GM21723 (cell line): ENCODE measurements at regions not wholly inside any gene's neighbourhood (a gene's known extent, or its start where the extent isn't known, plus 50 kb on each side); places are given as distances from the start of the nearest gene placed in this dataset.
"Not testable (repeated sequence)": the region's sequence is repeated elsewhere in the genome, so short reads cannot be mapped to it uniquely, and the experiment has no call there.

ENCODE experiments used
- ATAC-seq: cut with Tn5 transposase; IDR thresholded peaks from one replicate; pipeline ENCODE4 v1.9.1; 2021; ENCODE audit warnings: mild to moderate bottlenecking, moderate library complexity; ENCODE audit not compliant: unreplicated experiment

- ATAC-seq, result no peak
Measured at GRCh38 chr3:43236008-43236407, 50.3 kb upstream of the SNRK start.

GRCh38 chr3:43233062-43233461, 53.3 kb upstream of the SNRK start:
- no peak for ATAC-seq

- ATAC-seq, result no peak
Measured at GRCh38 chr3:43231276-43232000, 54.9 kb upstream of the SNRK start.

- not testable (repeated sequence) for ATAC-seq
Measured at GRCh38 chr3:43229865-43230264, 56.5 kb upstream of the SNRK start.

GRCh38 chr3:43227685-43228084, 58.7 kb upstream of the SNRK start:
- not testable (repeated sequence) for ATAC-seq

- ATAC-seq, result no peak
Measured at GRCh38 chr3:43224405-43225073, 61.8 kb upstream of the SNRK start.

- no peak for ATAC-seq
Measured at GRCh38 chr3:43223670-43224364, 62.5 kb upstream of the SNRK start.

GRCh38 chr3:43222590-43222989, 63.8 kb upstream of the SNRK start:
- no peak for ATAC-seq

GRCh38 chr3:43221076-43221475, 65.3 kb upstream of the SNRK start:
- ATAC-seq, result no peak

GRCh38 chr3:43219616-43220015, 66.7 kb upstream of the SNRK start:
- no peak for ATAC-seq

- no peak for ATAC-seq
Measured at GRCh38 chr3:43218921-43219320, 67.4 kb upstream of the SNRK start.

GRCh38 chr3:43218156-43218555, 68.2 kb upstream of the SNRK start:
- no peak for ATAC-seq

- no peak for ATAC-seq
Measured at GRCh38 chr3:43217633-43218032, 68.7 kb upstream of the SNRK start.

- ATAC-seq, result no peak
Measured at GRCh38 chr3:43217206-43217605, 69.1 kb upstream of the SNRK start.

- ATAC-seq, result no peak
Measured at GRCh38 chr3:43215663-43216275, 70.6 kb upstream of the SNRK start.

GRCh38 chr3:43215138-43215537, 71.2 kb upstream of the SNRK start:
- ATAC-seq, result no peak

GRCh38 chr3:43214616-43215015, 71.7 kb upstream of the SNRK start:
- no peak for ATAC-seq

- ATAC-seq, result no peak
Measured at GRCh38 chr3:43213631-43214030, 72.7 kb upstream of the SNRK start.

- no peak for ATAC-seq
Measured at GRCh38 chr3:43212914-43213611, 73.3 kb upstream of the SNRK start.

GRCh38 chr3:43211681-43212080, 74.7 kb upstream of the SNRK start:
- no peak for ATAC-seq
